HEK293 (cell line): ENCODE measurements at regions not wholly inside any gene's neighbourhood (a gene's known extent, or its start where the extent isn't known, plus 50 kb on each side); places are given as distances from the start of the nearest gene placed in this dataset.

ENCODE experiments used
- CTCF ChIA-PET: fragments of 350-600 bp; formaldehyde crosslinking; extraction: SDS; loops from one replicate; lab custom pipeline; 2021; ENCODE audit warnings: antibody characterized with exemption; lab: Yijun Ruan, JAX
- POLR2A ChIA-PET: fragments of 300-600 bp; formaldehyde crosslinking; extraction: SDS; loops from one replicate; lab custom pipeline; 2020; ENCODE audit warnings: antibody characterized with exemption, inconsistent platforms; lab: Yijun Ruan, JAX
- H3K27ac ChIP-seq: fragments of 200-500 bp; sonication (Bioruptor generic); 2 replicates; pipeline ENCODE4 v1.5.1; 2014; ENCODE audit warnings: low read depth, low read length, control low read depth, inconsistent platforms; ENCODE audit errors: extremely low read depth
- H3K36me3 ChIP-seq, 2 experiments: fragments of 200-500 bp in 1 of 2; sonication (Bioruptor generic) in 1 of 2; 1 replicate in 1 of 2; 2 replicates in 1 of 2; pipeline ENCODE4 v1.5.1; 2014 to 2017; ENCODE audit warnings: inconsistent platforms in 2 of 2, low read length in 2 of 2; ENCODE audit not compliant: control insufficient read depth in 2 of 2, insufficient read depth in 1 of 2
- H3K4me1 ChIP-seq: fragments of 200-500 bp; sonication (Bioruptor generic); 2 replicates; pipeline ENCODE4 v1.5.1; 2014; ENCODE audit warnings: mild to moderate bottlenecking, low read length, inconsistent platforms; ENCODE audit not compliant: control insufficient read depth, insufficient read depth
- H3K4me3 ChIP-seq: 2 replicates; pipeline ENCODE4 v1.5.1; 2011; ENCODE audit warnings: low read depth, mild to moderate bottlenecking, control low read depth, low read length, moderate library complexity
- H3K9me3 ChIP-seq: fragments of 200-500 bp; sonication (Bioruptor generic); 2 replicates; pipeline ENCODE4 v1.5.1; 2014; ENCODE audit warnings: low read depth, low read length, inconsistent platforms; ENCODE audit not compliant: control insufficient read depth, insufficient read depth
- EGR2 ChIP-seq: fragments of 450-650 bp; formaldehyde crosslinking; IDR thresholded peaks from 2 replicates; pipeline ENCODE4 v1.5.1; 2016; ENCODE audit warnings: low read depth, missing biosample characterization, missing genetic modification characterization
- FEZF1 ChIP-seq: fragments of 450-650 bp; formaldehyde crosslinking; IDR thresholded peaks from 2 replicates; pipeline ENCODE4 v1.5.1; 2016; ENCODE audit warnings: missing biosample characterization, missing genetic modification characterization
- KLF9 ChIP-seq: fragments of 450-650 bp; formaldehyde crosslinking; IDR thresholded peaks from 2 replicates; pipeline ENCODE4 v1.5.1; 2016; ENCODE audit warnings: missing biosample characterization, missing genetic modification characterization, low read depth
- MEIS1 ChIP-seq: sonication (generic); formaldehyde crosslinking; IDR thresholded peaks from 2 replicates; pipeline ENCODE4 v1.8.1; 2022; ENCODE audit warnings: missing genetic modification reagents, mild to moderate bottlenecking, borderline replicate concordance
- PATZ1 ChIP-seq: fragments of 450-650 bp; formaldehyde crosslinking; IDR thresholded peaks from 2 replicates; pipeline ENCODE4 v1.5.1; 2016; ENCODE audit warnings: missing biosample characterization, missing genetic modification characterization
- PRDM6 ChIP-seq: fragments of 450-650 bp; formaldehyde crosslinking; IDR thresholded peaks from 2 replicates; pipeline ENCODE4 v1.5.1; 2017; ENCODE audit warnings: missing biosample characterization, missing genetic modification characterization
- REST ChIP-seq: fragments of 450-650 bp; formaldehyde crosslinking; IDR thresholded peaks from 2 replicates; pipeline ENCODE4 v1.5.1; 2016; ENCODE audit warnings: missing biosample characterization, missing genetic modification characterization
- ZBTB1 ChIP-seq: fragments of 450-650 bp; formaldehyde crosslinking; IDR thresholded peaks from 2 replicates; pipeline ENCODE4 v1.5.1; 2016; ENCODE audit warnings: missing biosample characterization, missing genetic modification characterization
- ZBTB6 ChIP-seq: fragments of 450-650 bp; formaldehyde crosslinking; IDR thresholded peaks from 2 replicates; pipeline ENCODE4 v1.5.1; 2017; ENCODE audit warnings: missing biosample characterization, missing genetic modification characterization
- ZFP3 ChIP-seq: fragments of 450-650 bp; formaldehyde crosslinking; IDR thresholded peaks from 2 replicates; pipeline ENCODE4 v1.5.1; 2016; ENCODE audit warnings: low read depth, missing biosample characterization, missing genetic modification characterization
- ZFP69B ChIP-seq: fragments of 450-650 bp; formaldehyde crosslinking; IDR thresholded peaks from 2 replicates; pipeline ENCODE4 v1.5.1; 2016; ENCODE audit warnings: missing biosample characterization, missing genetic modification characterization
- ZIC2 ChIP-seq: fragments of 450-650 bp; formaldehyde crosslinking; IDR thresholded peaks from 2 replicates; pipeline ENCODE4 v1.5.1; 2016; ENCODE audit warnings: missing biosample characterization, missing genetic modification characterization
- ZNF121 ChIP-seq: fragments of 450-650 bp; formaldehyde crosslinking; IDR thresholded peaks from 2 replicates; pipeline ENCODE4 v1.5.1; 2016; ENCODE audit warnings: missing biosample characterization, missing genetic modification characterization
- ZNF221 ChIP-seq: fragments of 450-650 bp; formaldehyde crosslinking; IDR thresholded peaks from 2 replicates; pipeline ENCODE4 v1.5.1; 2017; ENCODE audit warnings: missing biosample characterization, missing genetic modification characterization, borderline replicate concordance
- ZNF223 ChIP-seq: fragments of 450-650 bp; formaldehyde crosslinking; IDR thresholded peaks from 2 replicates; pipeline ENCODE4 v1.5.1; 2016; ENCODE audit warnings: missing biosample characterization, missing genetic modification characterization
- ZNF248 ChIP-seq: fragments of 450-650 bp; formaldehyde crosslinking; IDR thresholded peaks from 2 replicates; pipeline ENCODE4 v1.5.1; 2017; ENCODE audit warnings: missing biosample characterization, missing genetic modification characterization
- ZNF280C ChIP-seq: fragments of 450-650 bp; formaldehyde crosslinking; IDR thresholded peaks from 2 replicates; pipeline ENCODE4 v1.5.1; 2016; ENCODE audit warnings: missing biosample characterization, missing genetic modification characterization
- ZNF423 ChIP-seq: fragments of 450-650 bp; formaldehyde crosslinking; IDR thresholded peaks from 2 replicates; pipeline ENCODE4 v1.5.1; 2016; ENCODE audit warnings: missing biosample characterization, missing genetic modification characterization
- ZNF776 ChIP-seq: fragments of 450-650 bp; formaldehyde crosslinking; IDR thresholded peaks from 2 replicates; pipeline ENCODE4 v1.5.0; 2017; ENCODE audit warnings: missing biosample characterization, missing genetic modification characterization, borderline replicate concordance
- ZSCAN4 ChIP-seq: fragments of 450-650 bp; formaldehyde crosslinking; IDR thresholded peaks from 2 replicates; pipeline ENCODE4 v1.5.1; 2017; ENCODE audit warnings: missing biosample characterization, missing genetic modification characterization
- TF ChIP-seq, protein P1 (sequence below): fragments of 450-650 bp; formaldehyde crosslinking; IDR thresholded peaks from 2 replicates; pipeline ENCODE4 v1.5.1; 2017; ENCODE audit warnings: missing biosample characterization, missing genetic modification characterization

- TF ChIP-seq REST (tag by site-specific recombination) (no peak), ZBTB6 (tag by site-specific recombination) (no peak), ZFP69B (tag by site-specific recombination) (no peak)
Measured at GRCh38 chr2:142307616-142308115, 176.8 kb upstream of the LRP1B start (continued).

DNA sequence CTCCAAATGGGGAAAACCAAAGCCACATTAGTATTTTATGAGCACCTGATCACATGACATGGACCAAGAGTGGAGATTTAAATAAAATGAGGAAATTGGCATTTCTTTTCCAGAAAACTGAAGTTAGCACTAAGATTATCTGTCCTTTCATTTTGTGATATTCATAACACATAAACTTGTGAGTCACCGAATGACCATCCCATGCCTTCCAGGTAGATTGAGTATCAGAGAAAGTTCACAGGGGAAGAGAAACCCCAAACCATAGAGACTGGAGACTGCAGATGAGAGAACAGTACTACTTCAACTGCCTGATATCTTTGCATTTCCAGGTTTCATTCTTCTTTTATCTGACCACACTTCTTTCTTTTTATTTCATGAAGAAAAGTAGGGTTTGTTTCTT, 176.3 kb upstream of the LRP1B start:
- Histone ChIP-seq H3K27ac (no peak overlapping the region), H3K36me3 (no peaks in the 10 kb centered on the region), H3K9me3 (no peaks in the 10 kb centered on the region)
- ChIA-PET POLR2A (no interaction called here), CTCF (no interaction called here)
- TF ChIP-seq FEZF1 (tag by site-specific recombination) (no peak), ZSCAN4 (no peak), EGR2 (no peak), ZFP3 (tag by site-specific recombination) (no peak), ZNF280C (tag by site-specific recombination) (no peak), ZNF248 (tag by site-specific recombination) (no peak), PRDM6 (tag by site-specific recombination) (no peak), ZNF223 (no peak), MEIS1 (CRISPR knock-in tag) (no peak), ZNF776 (tag by site-specific recombination) (no peak), ZNF121 (tag by site-specific recombination) (no peak), ZNF221 (tag by site-specific recombination) (no peak), KLF9 (no peak), ZBTB1 (tag by site-specific recombination) (no peak), ZIC2 (tag by site-specific recombination) (no peak), PATZ1 (tag by site-specific recombination) (no peak), ZNF423 (tag by site-specific recombination) (no peak)
- TF ChIP-seq, protein P1, sequence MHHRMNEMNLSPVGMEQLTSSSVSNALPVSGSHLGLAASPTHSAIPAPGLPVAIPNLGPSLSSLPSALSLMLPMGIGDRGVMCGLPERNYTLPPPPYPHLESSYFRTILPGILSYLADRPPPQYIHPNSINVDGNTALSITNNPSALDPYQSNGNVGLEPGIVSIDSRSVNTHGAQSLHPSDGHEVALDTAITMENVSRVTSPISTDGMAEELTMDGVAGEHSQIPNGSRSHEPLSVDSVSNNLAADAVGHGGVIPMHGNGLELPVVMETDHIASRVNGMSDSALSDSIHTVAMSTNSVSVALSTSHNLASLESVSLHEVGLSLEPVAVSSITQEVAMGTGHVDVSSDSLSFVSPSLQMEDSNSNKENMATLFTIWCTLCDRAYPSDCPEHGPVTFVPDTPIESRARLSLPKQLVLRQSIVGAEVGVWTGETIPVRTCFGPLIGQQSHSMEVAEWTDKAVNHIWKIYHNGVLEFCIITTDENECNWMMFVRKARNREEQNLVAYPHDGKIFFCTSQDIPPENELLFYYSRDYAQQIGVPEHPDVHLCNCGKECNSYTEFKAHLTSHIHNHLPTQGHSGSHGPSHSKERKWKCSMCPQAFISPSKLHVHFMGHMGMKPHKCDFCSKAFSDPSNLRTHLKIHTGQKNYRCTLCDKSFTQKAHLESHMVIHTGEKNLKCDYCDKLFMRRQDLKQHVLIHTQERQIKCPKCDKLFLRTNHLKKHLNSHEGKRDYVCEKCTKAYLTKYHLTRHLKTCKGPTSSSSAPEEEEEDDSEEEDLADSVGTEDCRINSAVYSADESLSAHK: no peak
- TF ChIP-seq, all 188 proteins: peak for 0
- Histone ChIP-seq H3K4me3 (no peak overlapping the region), H3K4me1 (no peaks in the 10 kb centered on the region)
